GM21619 (cell line): ENCODE measurements at regions not wholly inside any gene's neighbourhood (a gene's known extent, or its start where the extent isn't known, plus 50 kb on each side); places are given as distances from the start of the nearest gene placed in this dataset.

Source experiments
- ATAC-seq: cut with Tn5 transposase; IDR thresholded peaks from one replicate; pipeline ENCODE4 v1.9.1; 2021; ENCODE audit not compliant: unreplicated experiment

DNA sequence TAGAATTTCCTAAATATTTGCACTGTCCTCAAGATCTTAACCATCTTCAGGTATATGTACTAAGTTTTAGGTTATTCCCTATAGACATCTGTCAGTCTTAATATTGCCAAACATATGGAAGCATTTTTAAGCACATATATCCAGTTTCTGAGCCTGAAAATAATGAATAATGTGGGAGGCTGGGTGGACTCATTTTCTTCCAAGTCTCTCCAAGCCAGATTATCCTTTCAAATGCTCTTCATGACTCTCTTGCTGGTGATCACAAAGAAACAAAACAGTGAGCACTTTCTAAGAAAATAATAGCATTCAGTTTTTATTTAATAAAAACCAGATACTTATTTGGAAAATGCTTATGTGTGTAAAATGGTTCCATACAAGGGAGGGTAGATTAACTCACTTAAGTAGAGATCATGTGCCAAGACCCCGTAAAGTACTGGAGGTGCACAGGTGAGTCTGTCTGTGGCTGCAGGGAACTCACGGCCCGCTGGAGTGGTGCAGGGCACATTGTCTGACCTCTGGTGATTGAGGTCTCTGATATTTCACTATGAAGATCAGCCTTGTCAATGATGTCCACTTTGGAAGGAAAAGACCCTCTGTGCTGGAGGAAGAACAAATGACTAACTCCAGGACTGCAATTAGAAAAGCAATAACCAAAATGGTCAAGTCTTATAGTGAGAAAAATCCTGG, 161.6 kb downstream of the TMEM18 start:
- no peak for ATAC-seq

- no peak for ATAC-seq
Measured at GRCh38 chr2:513981-514706, 163.1 kb downstream of the TMEM18 start.

- no peak for ATAC-seq
Measured at GRCh38 chr2:510839-511238, 166.4 kb downstream of the TMEM18 start.

DNA sequence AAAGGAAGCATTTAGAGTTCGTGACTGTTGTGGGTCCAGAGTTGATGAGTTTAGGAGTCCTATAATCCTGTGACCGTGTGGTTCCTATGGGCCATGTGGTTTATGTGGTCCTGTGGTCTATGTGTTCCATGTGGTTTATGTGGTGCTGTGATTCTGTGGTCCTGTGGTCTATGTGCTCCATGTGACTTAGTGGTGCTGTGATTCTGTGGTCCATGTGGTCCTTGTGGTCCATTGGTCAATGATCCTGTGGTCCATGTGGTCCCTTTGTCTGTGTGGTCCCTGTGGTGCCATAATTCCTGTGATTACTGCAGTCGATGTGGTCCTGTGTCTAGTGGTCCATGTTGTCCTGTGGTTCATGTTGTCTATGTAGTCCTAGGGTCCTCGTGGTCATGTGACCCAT, 167.3 kb downstream of the TMEM18 start:
- no peak for ATAC-seq

GRCh38 chr2:508121-508520, 169.1 kb downstream of the TMEM18 start:
- no peak for ATAC-seq

DNA sequence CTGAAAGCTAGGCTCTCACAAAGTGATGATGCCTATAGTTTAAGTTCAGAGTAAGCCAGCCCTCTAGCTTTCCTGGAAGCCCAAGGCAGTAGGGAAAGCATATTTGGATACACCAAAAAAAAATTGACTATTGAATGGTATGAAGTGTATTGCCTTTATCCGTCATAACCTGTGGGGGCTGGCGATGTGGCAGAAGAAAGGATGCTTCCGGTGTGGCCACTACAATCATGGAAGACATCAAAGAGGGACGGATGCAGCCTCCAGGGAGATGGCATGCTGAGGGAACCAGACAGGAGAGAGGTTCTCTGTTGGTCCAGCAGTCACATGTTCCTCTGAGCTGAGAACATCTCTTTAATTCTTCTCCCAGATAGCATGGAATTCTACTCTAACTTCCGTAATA, 170.3 kb downstream of the TMEM18 start:
- ATAC-seq: no peak

GRCh38 chr2:506451-506850, 170.8 kb downstream of the TMEM18 start:
- ATAC-seq: no peak

GRCh38 chr2:505941-506340, 171.3 kb downstream of the TMEM18 start:
- no peak for ATAC-seq

DNA sequence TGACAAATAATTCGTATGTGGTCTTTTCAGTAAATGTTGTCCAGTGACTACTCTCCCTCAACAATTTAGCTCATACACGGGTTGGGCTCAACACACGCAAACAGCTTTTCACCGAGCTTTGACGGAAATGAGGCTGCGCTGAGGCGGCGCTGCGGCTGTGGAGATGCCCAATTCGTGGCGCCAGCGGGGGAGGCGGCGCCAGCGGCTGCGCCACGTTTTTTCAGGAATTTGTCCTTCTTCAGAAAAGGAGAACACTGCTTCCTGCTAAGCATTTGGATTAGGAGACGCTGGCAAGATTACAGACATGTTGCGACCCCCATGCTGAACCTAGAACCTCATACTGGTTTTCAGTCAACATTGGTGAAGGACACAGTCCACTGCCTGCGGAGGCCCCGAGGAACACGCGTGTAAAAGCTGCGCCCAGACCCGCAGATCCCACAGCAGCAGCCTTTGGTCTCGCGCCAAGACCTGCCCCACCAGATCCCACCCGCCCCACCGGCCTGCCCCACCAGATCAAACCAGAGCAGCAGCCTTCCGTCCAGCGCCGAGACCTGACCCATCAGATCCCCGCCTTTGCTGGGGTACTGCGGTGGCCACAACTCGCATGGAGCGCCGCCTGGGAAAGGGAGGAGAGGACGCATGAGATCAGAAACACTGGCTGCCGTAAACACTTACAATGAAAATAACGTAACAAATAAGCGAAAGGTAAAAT, 173.8 kb downstream of the TMEM18 start:
- ATAC-seq: no peak

GRCh38 chr2:502831-503230, 174.4 kb downstream of the TMEM18 start:
- no peak for ATAC-seq

DNA sequence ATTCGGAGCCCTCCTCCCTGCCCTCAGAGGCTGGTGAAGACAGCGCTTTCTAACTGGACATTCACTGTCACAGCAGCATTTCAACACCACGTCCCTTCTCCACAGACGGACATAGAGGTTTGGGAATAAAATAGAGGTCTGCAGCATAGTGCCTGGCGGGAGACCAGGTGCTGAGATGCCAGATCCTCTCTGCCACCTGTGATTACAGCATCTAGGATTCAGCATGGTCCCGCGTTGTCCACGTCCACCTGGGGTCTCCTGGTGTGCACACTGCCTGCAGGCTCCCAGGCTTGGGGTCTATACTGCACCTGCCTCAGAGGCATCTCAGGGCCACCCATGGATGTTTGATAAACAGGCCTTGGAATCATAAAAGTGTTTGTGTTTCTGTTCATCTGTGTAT, 175.5 kb downstream of the TMEM18 start:
- ATAC-seq: no peak

DNA sequence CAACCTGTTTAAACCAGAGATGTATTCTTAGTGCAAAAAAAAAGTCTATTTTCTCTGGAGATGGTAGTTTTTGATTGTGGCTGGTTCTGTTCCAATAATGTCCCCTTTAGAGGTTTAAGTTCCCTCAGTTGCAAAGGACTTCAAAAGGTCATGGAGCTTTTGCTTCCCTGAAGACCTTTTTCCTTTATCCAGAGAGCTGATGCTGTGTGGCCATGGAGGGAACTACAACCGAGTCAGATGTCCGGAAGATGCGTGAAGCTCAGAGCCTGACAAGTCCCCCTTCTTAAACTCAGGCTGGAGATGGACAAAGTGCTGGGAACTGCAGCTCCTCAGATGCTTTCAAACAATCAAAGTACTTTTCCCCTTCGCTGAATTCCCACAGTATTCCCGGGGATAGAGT, 176.1 kb downstream of the TMEM18 start:
- ATAC-seq: no peak

GRCh38 chr2:499726-500125, 177.5 kb downstream of the TMEM18 start:
- ATAC-seq: no peak

DNA sequence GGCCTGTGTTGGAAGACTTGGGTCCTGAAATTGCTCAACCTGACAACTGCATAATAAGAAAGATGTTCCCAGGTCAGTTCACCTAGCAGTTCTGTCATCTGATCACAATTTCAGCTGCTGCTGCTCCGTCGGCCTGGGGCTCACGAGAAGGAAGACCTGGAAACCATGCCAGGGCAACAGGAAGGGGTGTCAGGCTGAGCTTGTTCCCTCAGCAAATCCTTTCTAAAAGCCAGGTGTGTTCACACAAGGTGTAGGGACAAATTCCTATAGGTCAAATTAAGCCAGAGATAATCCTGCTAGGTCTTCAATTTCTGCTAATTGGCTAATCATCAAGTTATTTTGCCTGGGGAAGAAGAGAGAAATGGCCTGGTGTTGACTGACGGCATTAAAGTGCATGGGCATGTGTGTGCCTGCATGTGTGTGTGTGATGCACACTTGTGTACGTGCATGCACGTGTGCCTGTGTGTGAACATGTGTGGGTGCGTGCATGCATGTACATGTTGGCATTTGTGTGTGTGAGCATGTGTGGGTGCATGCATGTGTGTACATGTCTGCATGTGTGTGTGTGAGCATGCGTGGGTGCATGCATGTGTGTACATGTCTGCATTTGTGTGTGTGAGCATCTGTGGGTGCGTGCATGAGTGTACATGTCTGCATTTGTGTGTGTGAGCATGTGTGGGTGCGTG, 178.6 kb downstream of the TMEM18 start:
- no peak for ATAC-seq

DNA sequence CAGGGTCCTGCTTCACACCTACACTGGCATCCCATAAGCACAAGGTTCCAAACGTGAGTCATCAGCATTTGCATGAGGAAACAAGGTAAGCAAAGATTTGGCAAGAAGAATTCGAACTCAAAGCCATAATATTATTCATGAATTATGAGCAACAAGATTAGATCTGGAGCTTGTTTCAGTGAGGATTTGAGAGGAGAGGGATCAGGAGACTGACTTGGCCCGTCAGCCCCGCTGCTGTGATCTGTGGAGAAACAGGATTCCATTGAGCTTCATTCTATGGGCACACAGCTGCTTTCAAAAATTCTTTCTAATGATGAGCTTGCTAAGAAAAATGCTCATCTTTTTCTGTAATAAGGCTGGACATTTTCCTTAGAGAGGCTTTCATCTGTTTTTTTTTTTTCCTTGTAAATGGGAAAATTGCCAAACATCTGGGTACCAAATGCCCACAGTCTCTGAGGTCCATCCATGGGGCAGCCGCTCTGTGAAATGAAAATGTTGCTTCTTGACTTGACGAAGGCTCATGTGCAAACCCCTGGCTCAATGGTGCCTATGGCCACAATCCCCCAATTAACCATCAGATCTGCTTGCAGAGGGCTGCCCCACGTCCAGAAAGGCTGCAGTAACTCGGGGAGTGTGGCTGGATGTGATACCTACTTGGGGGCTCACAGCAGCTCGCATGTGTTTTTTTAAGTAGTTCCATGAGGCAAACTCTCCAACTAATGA, 179.3 kb downstream of the TMEM18 start:
- no peak for ATAC-seq

DNA sequence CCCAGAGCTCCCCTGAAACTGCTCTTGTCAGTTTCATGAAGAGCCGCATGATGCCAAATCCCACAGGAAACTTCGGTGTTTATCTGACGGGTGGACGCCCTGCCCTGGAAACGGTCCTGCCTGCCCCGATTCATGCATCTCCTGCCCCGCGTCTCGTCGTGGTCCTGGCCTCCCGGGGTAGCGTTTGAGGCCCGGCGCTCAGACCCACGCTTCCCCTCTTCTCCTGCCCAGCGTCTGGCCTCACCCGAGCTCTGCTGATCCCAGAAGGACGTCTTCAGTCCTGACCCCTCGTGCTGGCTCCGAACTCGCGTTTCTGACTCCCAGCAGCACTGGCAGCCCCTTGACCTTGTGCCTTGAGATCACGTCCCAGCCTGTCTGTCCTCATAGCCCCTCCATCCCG, 180.5 kb downstream of the TMEM18 start:
- no peak for ATAC-seq

GRCh38 chr2:495745-496275, 181.4 kb downstream of the TMEM18 start:
- no peak for ATAC-seq

DNA sequence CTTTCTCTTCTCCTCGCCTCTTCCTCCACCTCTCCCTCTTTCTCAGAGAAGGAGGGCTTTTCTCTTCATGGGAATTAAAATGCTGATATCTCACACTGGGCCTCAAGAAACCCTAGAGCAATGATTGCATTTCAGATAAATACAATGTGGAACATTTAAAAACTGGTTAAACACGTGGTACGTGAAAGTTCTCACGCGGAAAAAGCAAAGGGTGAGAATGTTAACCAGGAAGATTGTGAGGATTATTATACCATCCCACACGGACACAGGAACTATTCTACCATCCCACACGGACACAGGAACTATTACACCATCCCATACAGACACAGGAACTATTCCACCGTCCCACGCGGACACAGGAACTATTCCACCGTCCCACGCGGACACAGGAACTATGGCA, 182.4 kb downstream of the TMEM18 start:
- ATAC-seq: no peak

GRCh38 chr2:493228-493627, 184.0 kb downstream of the TMEM18 start:
- ATAC-seq: no peak

- ATAC-seq: no peak
Measured at GRCh38 chr2:492178-492577, 185.0 kb downstream of the TMEM18 start.

GRCh38 chr2:489838-490237, 187.4 kb downstream of the TMEM18 start:
- no peak for ATAC-seq
